Smooth muscle cell (in vitro differentiated cells): ENCODE measurements at regions not wholly inside any gene's neighbourhood (a gene's known extent, or its start where the extent isn't known, plus 50 kb on each side); places are given as distances from the start of the nearest gene placed in this dataset.

Source experiments
- DNase-seq: peaks from one replicate; lab custom pipeline; 2025; ENCODE audit not compliant: unreplicated experiment; lab: John Stamatoyannopoulos, UW
- H2AFZ ChIP-seq: fragments of 200-600 bp; sonication (generic); 2 replicates; pipeline ENCODE4 v1.6.0; 2016; ENCODE audit warnings: antibody characterized with exemption, low read depth, mild to moderate bottlenecking
- H3F3A ChIP-seq: fragments of 200-600 bp; sonication (generic); 2 replicates; pipeline ENCODE4 v1.6.0; 2017; ENCODE audit warnings: antibody characterized with exemption, low read depth
- H3K27ac ChIP-seq: fragments of 200-600 bp; sonication (generic); 2 replicates; pipeline ENCODE4 v1.5.1; 2016; ENCODE audit warnings: low read depth, mild to moderate bottlenecking
- H3K27me3 ChIP-seq: fragments of 200-600 bp; sonication (generic); 2 replicates; pipeline ENCODE4 v1.6.1; 2016; ENCODE audit warnings: low read depth, mild to moderate bottlenecking
- H3K36me3 ChIP-seq: fragments of 200-600 bp; sonication (generic); 2 replicates; pipeline ENCODE4 v1.5.1; 2016; ENCODE audit warnings: low read depth
- H3K4me1 ChIP-seq: fragments of 200-600 bp; sonication (generic); 2 replicates; pipeline ENCODE4 v1.5.1; 2016; ENCODE audit warnings: low read depth
- H3K4me2 ChIP-seq: fragments of 200-600 bp; sonication (generic); 2 replicates; pipeline ENCODE4 v1.6.0; 2016; ENCODE audit warnings: mild to moderate bottlenecking
- H3K4me3 ChIP-seq: fragments of 200-600 bp; sonication (generic); 2 replicates; pipeline ENCODE4 v1.5.1; 2016; ENCODE audit warnings: mild to moderate bottlenecking
- H3K79me2 ChIP-seq: fragments of 200-600 bp; sonication (generic); 2 replicates; pipeline ENCODE4 v1.6.0; 2016; ENCODE audit warnings: low read depth, mild to moderate bottlenecking
- H3K9ac ChIP-seq: fragments of 200-600 bp; sonication (generic); 2 replicates; pipeline ENCODE4 v1.6.0; 2016; ENCODE audit warnings: low read depth
- H3K9me3 ChIP-seq: fragments of 200-600 bp; sonication (generic); replicated peaks from 2 replicates; pipeline ENCODE4 v1.5.1; 2016; ENCODE audit warnings: low read depth
- H4K20me1 ChIP-seq: fragments of 200-600 bp; sonication (generic); 2 replicates; pipeline ENCODE4 v1.6.0; 2016; ENCODE audit warnings: low read depth
- CTCF ChIP-seq: fragments of 200-600 bp; sonication (generic); IDR thresholded peaks from 2 replicates; pipeline ENCODE4 v1.5.1; 2017; ENCODE audit warnings: borderline replicate concordance, mild to moderate bottlenecking, antibody characterized with exemption; ENCODE audit not compliant: insufficient read depth, poor library complexity, severe bottlenecking
- WGBS: methylation state at CpG from one replicate; pipeline ENCODE4 v1.1.7; 2016; ENCODE audit warnings: low lambda C conversion rate; 5-methylcytosine and 5-hydroxymethylcytosine counted together

- WGBS = 86% methylated on average over 8 of the region's 8 CpGs
- no peaks in the 10 kb centered on the region for H4K20me1 ChIP-seq
- TF ChIP-seq CTCF = no peak
- H3K4me3 ChIP-seq = no peak overlapping the region
- no peaks in the 10 kb centered on the region for H3K79me2 ChIP-seq
- H3K4me2 ChIP-seq = no peak overlapping the region
- H3K9ac ChIP-seq = no peak overlapping the region
- DNase-seq = no peak
- no peaks in the 10 kb centered on the region for H3K27me3 ChIP-seq
- H3K36me3 ChIP-seq = no peaks in the 10 kb centered on the region
- H3K9me3 ChIP-seq = no peaks in the 10 kb centered on the region
- H3F3A ChIP-seq = no peaks in the 10 kb centered on the region
- no peak overlapping the region for H3K27ac ChIP-seq
- H3K4me1 ChIP-seq = no peaks in the 10 kb centered on the region
- H2AFZ ChIP-seq = no peak overlapping the region
These were observed 62.7 kb upstream of the SHOX start for GRCh38 chrX:567891-568290.

GRCh38 chrX:568311-568710 is 62.3 kb upstream of the SHOX start:
- Histone ChIP-seq H3K4me3 (no peak overlapping the region), H3K9me3 (no peaks in the 10 kb centered on the region), H3F3A (no peaks in the 10 kb centered on the region), H2AFZ (no peak overlapping the region), H3K9ac (no peak overlapping the region), H3K4me2 (no peak overlapping the region), H3K27ac (no peak overlapping the region), H3K4me1 (no peaks in the 10 kb centered on the region), H4K20me1 (no peaks in the 10 kb centered on the region), H3K79me2 (no peaks in the 10 kb centered on the region), H3K36me3 (no peaks in the 10 kb centered on the region), H3K27me3 (no peaks in the 10 kb centered on the region)
- DNase-seq = no peak
- WGBS = 91% methylated on average over 1 of the region's 1 CpG
- no peak for TF ChIP-seq CTCF

- Histone ChIP-seq H3K9me3 (no peaks in the 10 kb centered on the region), H3K9ac (no peak overlapping the region), H3F3A (no peaks in the 10 kb centered on the region), H3K4me3 (no peak overlapping the region), H3K4me1 (no peaks in the 10 kb centered on the region), H3K27ac (no peak overlapping the region), H3K27me3 (no peaks in the 10 kb centered on the region), H3K79me2 (no peaks in the 10 kb centered on the region), H3K36me3 (no peaks in the 10 kb centered on the region), H2AFZ (no peak overlapping the region), H4K20me1 (no peaks in the 10 kb centered on the region), H3K4me2 (no peak overlapping the region)
- no peak for TF ChIP-seq CTCF
- 87% methylated on average over 12 of the region's 12 CpGs for WGBS
- DNase-seq = no peak
These were observed 58.0 kb upstream of the SHOX start for GRCh38 chrX:572538-573124.

- WGBS = 71% methylated on average over 14 of the region's 14 CpGs
- H3K79me2 ChIP-seq = no peaks in the 10 kb centered on the region
- DNase-seq = no peak
- H3K4me3 ChIP-seq = no peak overlapping the region
- no peaks in the 10 kb centered on the region for H3F3A ChIP-seq
- no peak overlapping the region for H3K27ac ChIP-seq
- H2AFZ ChIP-seq = no peak overlapping the region
- TF ChIP-seq CTCF = no peak
- H3K4me2 ChIP-seq = no peak overlapping the region
- H3K4me1 ChIP-seq = no peaks in the 10 kb centered on the region
- H4K20me1 ChIP-seq = no peaks in the 10 kb centered on the region
- H3K9me3 ChIP-seq = no peaks in the 10 kb centered on the region
- no peaks in the 10 kb centered on the region for H3K27me3 ChIP-seq
- no peaks in the 10 kb centered on the region for H3K36me3 ChIP-seq
- H3K9ac ChIP-seq = no peak overlapping the region
These were observed 56.3 kb upstream of the SHOX start for GRCh38 chrX:574251-574650.
